SK-N-SH treated with all-trans-retinoic acid at 6 μM for 48 hours (cell line): ENCODE measurements at regions not wholly inside any gene's neighbourhood (a gene's known extent, or its start where the extent isn't known, plus 50 kb on each side); places are given as distances from the start of the nearest gene placed in this dataset.

Source experiments
- BACH2 ChIP-seq: fragments of 250-450 bp; sonication (Bioruptor Pico); IDR thresholded peaks from 2 replicates; pipeline ENCODE4 v1.9.0; 2021; ENCODE audit warnings: mild to moderate bottlenecking, borderline replicate concordance
- RARB ChIP-seq: fragments of 250-450 bp; sonication (Bioruptor Pico); IDR thresholded peaks from 2 replicates; pipeline ENCODE4 v1.8.0; 2021; ENCODE audit warnings: mild to moderate bottlenecking, moderate library complexity
- TCF4 ChIP-seq: fragments of 250-450 bp; sonication (Bioruptor Pico); IDR thresholded peaks from 2 replicates; pipeline ENCODE4 v1.8.0; 2021; ENCODE audit warnings: mild to moderate bottlenecking, moderate library complexity, borderline replicate concordance
- ZFP30 ChIP-seq: fragments of 450-650 bp; formaldehyde crosslinking; IDR thresholded peaks from 2 replicates; pipeline ENCODE4 v1.5.0; 2022; ENCODE audit warnings: mild to moderate bottlenecking, moderate library complexity
- ZNF8 ChIP-seq: fragments of 450-650 bp; formaldehyde crosslinking; IDR thresholded peaks from 2 replicates; pipeline ENCODE4 v1.5.0; 2020; ENCODE audit warnings: mild to moderate bottlenecking, moderate library complexity
- TF ChIP-seq, protein P1 (sequence below): fragments of 250-450 bp; sonication (Bioruptor Pico); IDR thresholded peaks from 2 replicates; pipeline ENCODE4 v1.8.0; 2020; ENCODE audit warnings: mild to moderate bottlenecking, moderate library complexity, borderline replicate concordance
- TF ChIP-seq, protein P2 (sequence below): fragments of 250-450 bp; sonication (Bioruptor Pico); IDR thresholded peaks from 2 replicates; pipeline ENCODE4 v1.5.1; 2020; ENCODE audit warnings: low read depth, mild to moderate bottlenecking, moderate library complexity

DNA sequence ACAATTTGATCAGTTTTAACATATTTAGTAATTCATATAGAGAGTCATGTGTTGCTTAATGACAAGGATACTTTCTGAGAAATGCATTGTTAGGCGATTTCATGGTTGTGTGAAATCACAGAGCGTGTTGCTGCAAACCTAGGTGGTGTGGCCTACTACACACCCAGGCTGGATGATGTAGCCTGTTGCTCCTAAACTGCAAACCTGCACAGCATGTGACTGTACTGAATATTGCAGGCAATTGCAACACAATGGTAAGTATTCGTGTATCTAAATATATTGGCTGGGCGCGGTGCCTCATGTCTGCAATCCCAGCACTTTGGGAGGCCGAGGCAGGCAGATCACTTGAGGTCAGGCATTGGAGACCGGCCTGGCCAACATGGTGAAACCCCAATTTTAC is 73.7 kb upstream of the BAIAP2L1 start:
- TF ChIP-seq, protein P1, sequence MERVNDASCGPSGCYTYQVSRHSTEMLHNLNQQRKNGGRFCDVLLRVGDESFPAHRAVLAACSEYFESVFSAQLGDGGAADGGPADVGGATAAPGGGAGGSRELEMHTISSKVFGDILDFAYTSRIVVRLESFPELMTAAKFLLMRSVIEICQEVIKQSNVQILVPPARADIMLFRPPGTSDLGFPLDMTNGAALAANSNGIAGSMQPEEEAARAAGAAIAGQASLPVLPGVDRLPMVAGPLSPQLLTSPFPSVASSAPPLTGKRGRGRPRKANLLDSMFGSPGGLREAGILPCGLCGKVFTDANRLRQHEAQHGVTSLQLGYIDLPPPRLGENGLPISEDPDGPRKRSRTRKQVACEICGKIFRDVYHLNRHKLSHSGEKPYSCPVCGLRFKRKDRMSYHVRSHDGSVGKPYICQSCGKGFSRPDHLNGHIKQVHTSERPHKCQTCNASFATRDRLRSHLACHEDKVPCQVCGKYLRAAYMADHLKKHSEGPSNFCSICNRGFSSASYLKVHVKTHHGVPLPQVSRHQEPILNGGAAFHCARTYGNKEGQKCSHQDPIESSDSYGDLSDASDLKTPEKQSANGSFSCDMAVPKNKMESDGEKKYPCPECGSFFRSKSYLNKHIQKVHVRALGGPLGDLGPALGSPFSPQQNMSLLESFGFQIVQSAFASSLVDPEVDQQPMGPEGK (CRISPR knock-in tag) = no peak
- TF ChIP-seq RARB (no peak), TCF4 (CRISPR knock-in tag) (no peak), BACH2 (CRISPR knock-in tag) (no peak), ZNF8 (CRISPR knock-in tag) (no peak), ZFP30 (CRISPR knock-in tag) (no peak)
- TF ChIP-seq, protein P2, sequence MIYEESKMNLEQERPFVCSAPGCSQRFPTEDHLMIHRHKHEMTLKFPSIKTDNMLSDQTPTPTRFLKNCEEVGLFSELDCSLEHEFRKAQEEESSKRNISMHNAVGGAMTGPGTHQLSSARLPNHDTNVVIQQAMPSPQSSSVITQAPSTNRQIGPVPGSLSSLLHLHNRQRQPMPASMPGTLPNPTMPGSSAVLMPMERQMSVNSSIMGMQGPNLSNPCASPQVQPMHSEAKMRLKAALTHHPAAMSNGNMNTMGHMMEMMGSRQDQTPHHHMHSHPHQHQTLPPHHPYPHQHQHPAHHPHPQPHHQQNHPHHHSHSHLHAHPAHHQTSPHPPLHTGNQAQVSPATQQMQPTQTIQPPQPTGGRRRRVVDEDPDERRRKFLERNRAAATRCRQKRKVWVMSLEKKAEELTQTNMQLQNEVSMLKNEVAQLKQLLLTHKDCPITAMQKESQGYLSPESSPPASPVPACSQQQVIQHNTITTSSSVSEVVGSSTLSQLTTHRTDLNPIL (CRISPR knock-in tag) = no peak
